Osteocyte (in vitro differentiated cells): ENCODE measurements at regions not wholly inside any gene's neighbourhood (a gene's known extent, or its start where the extent isn't known, plus 50 kb on each side); places are given as distances from the start of the nearest gene placed in this dataset.

Experiments used
- DNase-seq: peaks from one replicate; pipeline ENCODE4 v3.0.0; 2021; ENCODE audit warnings: mixed read lengths; ENCODE audit not compliant: unreplicated experiment; ENCODE audit errors: extremely low spot score
- H3K27ac Mint-ChIP-seq: one replicate; pipeline ENCODE4 v1.8.0; 2021; ENCODE audit warnings: mild to moderate bottlenecking, mixed read lengths; ENCODE audit not compliant: unreplicated experiment
- H3K27me3 Mint-ChIP-seq: one replicate; pipeline ENCODE4 v1.8.0; 2021; ENCODE audit warnings: mixed read lengths; ENCODE audit not compliant: unreplicated experiment
- H3K36me3 Mint-ChIP-seq: one replicate; pipeline ENCODE4 v1.8.0; 2021; ENCODE audit warnings: mixed read lengths; ENCODE audit not compliant: unreplicated experiment
- H3K4me1 Mint-ChIP-seq: one replicate; pipeline ENCODE4 v1.8.0; 2021; ENCODE audit warnings: mixed read lengths; ENCODE audit not compliant: unreplicated experiment
- H3K4me3 Mint-ChIP-seq: one replicate; pipeline ENCODE4 v1.8.0; 2021; ENCODE audit warnings: mild to moderate bottlenecking, moderate library complexity, mixed read lengths; ENCODE audit not compliant: unreplicated experiment
- H3K9me3 Mint-ChIP-seq: one replicate; pipeline ENCODE4 v1.8.0; 2021; ENCODE audit warnings: mixed read lengths; ENCODE audit not compliant: unreplicated experiment
- TF ChIP-seq, protein P1 (sequence below): fragments of 200-600 bp; sonication (generic); IDR thresholded peaks from 2 replicates; pipeline ENCODE4 v1.5.0; 2021; ENCODE audit warnings: antibody characterized with exemption, mild to moderate bottlenecking, moderate library complexity

- H3K9me3 Mint-ChIP-seq = peaks cover 7% of the 10 kb centered on the region
- no peaks in the 10 kb centered on the region for H3K27me3 Mint-ChIP-seq
- TF ChIP-seq, protein P1, sequence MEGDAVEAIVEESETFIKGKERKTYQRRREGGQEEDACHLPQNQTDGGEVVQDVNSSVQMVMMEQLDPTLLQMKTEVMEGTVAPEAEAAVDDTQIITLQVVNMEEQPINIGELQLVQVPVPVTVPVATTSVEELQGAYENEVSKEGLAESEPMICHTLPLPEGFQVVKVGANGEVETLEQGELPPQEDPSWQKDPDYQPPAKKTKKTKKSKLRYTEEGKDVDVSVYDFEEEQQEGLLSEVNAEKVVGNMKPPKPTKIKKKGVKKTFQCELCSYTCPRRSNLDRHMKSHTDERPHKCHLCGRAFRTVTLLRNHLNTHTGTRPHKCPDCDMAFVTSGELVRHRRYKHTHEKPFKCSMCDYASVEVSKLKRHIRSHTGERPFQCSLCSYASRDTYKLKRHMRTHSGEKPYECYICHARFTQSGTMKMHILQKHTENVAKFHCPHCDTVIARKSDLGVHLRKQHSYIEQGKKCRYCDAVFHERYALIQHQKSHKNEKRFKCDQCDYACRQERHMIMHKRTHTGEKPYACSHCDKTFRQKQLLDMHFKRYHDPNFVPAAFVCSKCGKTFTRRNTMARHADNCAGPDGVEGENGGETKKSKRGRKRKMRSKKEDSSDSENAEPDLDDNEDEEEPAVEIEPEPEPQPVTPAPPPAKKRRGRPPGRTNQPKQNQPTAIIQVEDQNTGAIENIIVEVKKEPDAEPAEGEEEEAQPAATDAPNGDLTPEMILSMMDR = no peak
- no peak overlapping the region for H3K4me3 Mint-ChIP-seq
- peak overlapping the region; percentile 27 for H3K27ac Mint-ChIP-seq
- DNase-seq = no peak
- no peaks in the 10 kb centered on the region for H3K36me3 Mint-ChIP-seq
- H3K4me1 Mint-ChIP-seq = peaks cover 16% of the 10 kb centered on the region
These were observed 737.5 kb downstream of the KCNJ2 start for GRCh38 chr17:70906808-70907207.

DNA sequence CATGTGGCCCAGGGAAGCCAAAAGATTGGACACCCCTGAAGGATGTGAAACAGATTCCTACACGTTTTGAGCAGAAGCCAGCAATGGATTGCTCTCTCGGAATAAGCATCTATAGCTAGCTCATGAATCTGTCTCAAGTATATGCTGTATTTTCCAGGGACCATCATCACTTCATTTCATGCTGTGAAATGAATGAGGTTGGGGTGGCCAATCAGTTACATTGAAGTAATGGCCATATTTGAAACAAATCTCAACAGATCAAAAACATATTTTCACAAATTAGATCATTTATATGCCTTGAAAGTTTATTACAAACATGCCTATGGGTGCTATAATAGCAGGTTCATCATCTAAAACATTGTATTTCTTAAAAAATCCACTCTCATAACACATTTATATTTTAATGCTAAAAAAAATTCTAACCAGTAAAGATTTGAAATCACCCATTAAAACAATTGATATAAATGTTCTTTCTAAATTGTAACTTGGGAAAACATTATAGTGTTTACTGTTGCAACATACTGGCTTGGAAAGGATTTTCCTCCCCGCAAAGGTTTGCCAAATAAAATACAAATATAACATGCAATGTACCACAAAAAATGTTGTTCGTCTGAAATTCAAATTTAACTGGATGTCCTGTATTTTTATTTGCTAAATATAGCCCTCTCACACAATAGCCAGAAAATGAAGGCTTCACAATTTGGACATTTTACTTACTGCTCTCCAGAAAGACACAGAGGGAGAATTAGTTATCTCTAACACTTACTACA is 743.6 kb downstream of the KCNJ2 start:
- H3K4me3 Mint-ChIP-seq = no peak overlapping the region
- H3K4me1 Mint-ChIP-seq = peaks cover 12% of the 10 kb centered on the region
- no peak for DNase-seq
- peaks cover 20% of the 10 kb centered on the region for H3K9me3 Mint-ChIP-seq
- TF ChIP-seq, protein P1 = no peak
- H3K27me3 Mint-ChIP-seq = no peaks in the 10 kb centered on the region
- no peaks in the 10 kb centered on the region for H3K36me3 Mint-ChIP-seq
- peak overlapping the region; percentile 50 for H3K27ac Mint-ChIP-seq

DNA sequence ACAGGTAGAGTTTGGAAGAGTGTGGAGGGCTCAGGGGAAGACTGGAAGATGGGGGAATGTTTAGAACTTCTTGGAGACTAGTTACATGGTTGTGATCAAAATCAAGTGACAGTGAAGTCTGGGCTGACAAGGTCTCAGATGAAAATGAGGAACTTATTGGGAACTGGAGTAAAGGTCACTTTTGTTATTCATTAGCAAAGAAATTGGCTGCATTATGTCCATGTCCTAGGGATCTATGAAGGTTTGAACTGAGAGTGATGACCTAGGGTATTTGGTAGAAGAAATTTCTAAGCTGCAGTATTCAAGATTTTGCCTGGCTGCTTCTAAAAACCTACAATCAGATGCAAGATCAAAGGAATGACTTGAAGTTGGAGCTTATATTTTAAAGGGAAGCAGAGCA is 747.1 kb downstream of the KCNJ2 start:
- no peaks in the 10 kb centered on the region for H3K27me3 Mint-ChIP-seq
- H3K4me1 Mint-ChIP-seq = peaks cover 16% of the 10 kb centered on the region
- H3K4me3 Mint-ChIP-seq = no peak overlapping the region
- no peak overlapping the region for H3K27ac Mint-ChIP-seq
- no peak for DNase-seq
- peaks cover 23% of the 10 kb centered on the region for H3K9me3 Mint-ChIP-seq
- no peaks in the 10 kb centered on the region for H3K36me3 Mint-ChIP-seq
- TF ChIP-seq, protein P1 = no peak

GRCh38 chr17:70919241-70919640 is 749.9 kb downstream of the KCNJ2 start:
- no peak overlapping the region for H3K4me3 Mint-ChIP-seq
- TF ChIP-seq, protein P1 = no peak
- DNase-seq = no peak
- no peak overlapping the region for H3K27ac Mint-ChIP-seq
- H3K27me3 Mint-ChIP-seq = no peaks in the 10 kb centered on the region
- peaks cover 23% of the 10 kb centered on the region for H3K9me3 Mint-ChIP-seq
- peaks cover 18% of the 10 kb centered on the region for H3K4me1 Mint-ChIP-seq
- H3K36me3 Mint-ChIP-seq = no peaks in the 10 kb centered on the region

DNA sequence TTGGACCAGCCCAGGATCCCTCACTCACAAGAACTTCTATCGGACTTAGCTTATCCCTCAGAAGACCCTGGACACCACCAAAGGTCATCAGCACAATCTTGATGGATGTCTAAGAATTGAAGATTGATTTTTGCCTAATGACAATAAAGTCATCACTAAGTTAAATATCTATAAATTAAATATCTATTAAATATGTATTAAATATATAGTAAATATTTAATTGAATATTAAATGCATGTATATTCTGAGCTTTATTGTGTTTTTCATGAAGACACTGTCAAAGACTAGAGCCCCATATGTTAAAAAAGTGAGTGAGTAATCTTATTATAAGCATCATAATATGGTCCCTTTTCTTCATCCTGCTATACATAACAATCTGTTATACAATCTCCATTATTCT is 751.1 kb downstream of the KCNJ2 start:
- Mint-ChIP-seq H3K27ac (no peak overlapping the region), H3K27me3 (no peaks in the 10 kb centered on the region)
- TF ChIP-seq, protein P1 = no peak

More for the DNA sequence above, 751.1 kb downstream of the KCNJ2 start:
- H3K4me3 Mint-ChIP-seq = no peak overlapping the region
- H3K36me3 Mint-ChIP-seq = no peaks in the 10 kb centered on the region
- H3K9me3 Mint-ChIP-seq = peaks cover 25% of the 10 kb centered on the region
- peaks cover 18% of the 10 kb centered on the region for H3K4me1 Mint-ChIP-seq
- DNase-seq = no peak
